ENCODE measurements at regions not wholly inside any gene's neighbourhood (a gene's known extent, or its start where the extent isn't known, plus 50 kb on each side); places are given as distances from the start of the nearest gene placed in this dataset.

DNA sequence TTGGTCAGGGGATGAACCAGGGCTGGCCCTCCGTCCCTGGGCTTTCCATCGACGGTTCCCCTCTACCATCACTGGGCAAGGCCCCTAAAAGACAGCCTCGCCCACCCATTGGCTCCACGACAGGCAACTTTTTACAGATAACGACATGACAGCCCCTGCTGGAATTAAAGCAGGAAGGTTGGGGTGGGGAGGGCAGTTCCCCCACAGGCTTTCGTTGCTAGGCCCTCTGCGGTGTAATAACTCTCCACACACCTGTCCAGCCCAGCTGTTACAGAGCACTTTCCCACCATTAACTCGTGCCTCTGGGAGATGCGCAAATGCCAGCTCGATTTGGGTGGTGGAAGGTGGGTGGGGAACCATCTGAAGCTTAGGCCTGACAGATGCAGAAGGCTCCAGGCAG, 264.2 kb upstream of the TLE3 start:
- no peak for DNase-seq

DNA sequence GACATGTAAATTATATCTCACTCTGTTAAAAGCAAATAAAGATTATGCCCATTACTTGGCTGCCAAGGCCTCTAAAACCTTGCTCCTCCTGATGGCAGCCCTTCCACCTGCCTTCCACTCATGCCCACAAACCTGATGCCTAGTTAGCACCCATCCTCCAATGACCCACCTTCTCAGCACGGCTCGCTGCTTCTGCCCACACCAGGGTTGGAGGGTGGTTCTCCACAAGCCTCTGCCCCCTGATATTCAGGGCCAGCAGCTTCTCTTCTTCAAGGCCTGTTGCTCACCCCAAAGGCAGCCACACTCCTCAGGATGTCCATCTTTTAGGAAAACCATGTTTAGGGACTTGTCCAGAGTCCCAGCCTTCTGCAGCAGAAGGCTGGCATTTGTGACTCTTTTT, 263.4 kb upstream of the TLE3 start:
- no peak for DNase-seq

DNA sequence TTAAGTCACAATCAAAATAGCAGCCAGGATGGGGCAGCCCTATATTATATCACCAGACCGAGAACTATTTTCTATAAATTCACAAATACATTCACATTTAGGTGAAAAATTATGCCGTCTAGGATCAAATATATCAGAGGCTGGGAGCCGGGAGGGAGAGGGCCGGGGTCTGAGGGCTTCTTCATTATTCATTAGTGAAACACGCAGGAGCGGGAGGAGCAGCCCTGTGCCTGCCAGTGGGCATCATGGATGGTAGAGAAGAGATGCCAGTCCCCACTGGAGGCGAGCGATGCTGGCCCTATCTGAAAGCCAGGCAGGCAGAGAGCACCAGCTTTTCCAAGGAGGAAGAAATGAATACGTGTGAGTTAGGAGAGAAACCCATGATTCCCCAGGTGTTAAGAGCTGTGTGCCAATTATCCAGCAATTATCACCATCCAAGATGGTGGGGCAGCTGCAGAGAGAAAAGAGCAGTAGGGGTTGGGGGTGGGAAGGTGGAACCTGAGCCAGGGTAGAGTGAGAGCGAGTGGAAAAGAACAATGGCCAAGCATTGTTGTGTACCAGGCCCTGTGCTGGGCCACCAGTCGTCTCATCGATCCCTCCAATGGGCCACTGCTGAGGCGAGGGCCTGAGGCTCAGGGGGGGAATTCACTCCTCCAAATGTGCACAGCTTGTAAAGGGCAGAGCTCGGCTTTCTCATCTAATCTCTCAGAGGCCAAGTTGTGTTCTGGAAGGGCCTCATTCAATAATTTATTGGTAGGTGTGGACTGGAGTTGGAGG, 261.3 kb upstream of the TLE3 start:
- DNase-seq: no peak

DNA sequence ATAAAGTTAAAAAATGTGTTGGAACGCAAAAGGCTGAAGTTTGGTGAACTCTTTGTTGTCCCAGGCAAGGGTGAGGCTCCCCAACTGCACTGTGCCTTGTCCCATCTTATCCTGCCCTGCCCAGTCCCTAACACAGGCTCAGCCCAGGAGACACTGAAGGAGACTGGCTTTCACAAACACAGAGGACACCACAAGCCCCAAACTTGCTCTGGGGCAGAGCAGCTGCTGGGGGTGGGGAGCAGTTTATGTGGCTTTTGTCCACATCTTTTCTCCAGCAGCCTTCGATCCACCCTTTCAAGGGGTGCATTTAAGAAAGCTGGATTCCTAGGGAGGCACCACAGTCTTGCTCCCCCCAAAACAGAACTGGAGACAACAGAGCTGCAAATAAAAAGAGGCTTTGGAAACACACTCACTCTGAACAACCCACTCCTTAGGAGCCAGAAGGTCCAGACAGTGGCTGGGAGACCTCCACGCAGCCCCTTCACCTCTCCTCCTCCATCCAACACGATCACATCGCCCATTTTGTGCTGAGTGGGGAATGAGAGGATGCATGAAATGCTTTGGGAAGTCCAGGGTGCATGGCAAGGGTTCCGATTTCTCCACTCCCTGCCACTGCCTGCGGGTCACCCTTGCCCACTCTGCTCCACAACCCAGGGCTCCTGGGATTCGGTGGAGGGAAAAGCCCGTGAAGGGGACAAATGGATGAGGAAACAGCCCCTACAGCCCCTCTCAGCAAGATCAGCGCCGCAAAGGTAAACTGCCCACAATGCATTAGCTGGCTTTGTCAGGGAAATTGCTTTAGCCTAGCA, 260.5 kb upstream of the TLE3 start:
- no peak for DNase-seq

DNA sequence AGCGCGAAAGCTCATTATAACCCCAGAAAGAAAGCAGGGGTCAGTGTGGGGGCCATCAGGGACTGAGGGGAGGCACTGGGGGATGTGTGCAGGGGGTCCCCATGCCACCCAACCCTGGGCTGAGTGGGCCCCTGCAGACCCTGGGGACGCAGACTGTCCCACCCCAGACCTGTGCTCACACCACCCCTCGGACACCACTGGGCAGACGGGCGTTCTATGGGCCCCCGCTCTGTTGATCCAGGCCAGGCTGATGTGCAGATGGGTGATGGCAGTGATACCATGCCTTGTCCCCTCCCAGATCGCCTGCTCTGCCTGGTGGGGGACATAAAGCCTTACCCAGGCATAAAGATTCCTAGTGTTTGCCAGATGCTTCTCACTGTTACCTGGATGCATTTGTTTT, 259.7 kb upstream of the TLE3 start:
- DNase-seq: no peak

DNA sequence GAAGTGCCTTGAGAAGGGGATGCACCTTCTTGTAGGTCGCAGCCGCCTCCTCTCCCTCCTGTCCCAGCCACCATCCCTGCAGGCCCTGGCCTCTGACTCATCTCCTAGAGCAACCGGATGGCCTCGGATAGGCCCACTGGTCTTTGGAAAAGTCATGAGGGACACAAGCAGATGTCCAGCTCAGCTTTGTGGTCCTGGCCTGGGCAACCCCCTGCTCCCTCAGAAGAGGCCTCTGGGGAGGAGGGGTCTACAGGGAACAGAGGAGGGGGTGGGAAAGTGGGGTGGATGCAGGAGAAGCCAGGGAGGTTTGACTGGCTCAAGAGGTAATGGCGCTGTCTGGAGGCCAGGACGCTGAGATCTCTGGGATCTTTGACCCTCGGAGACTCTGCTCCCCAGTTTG, 259.2 kb upstream of the TLE3 start:
- no peak for DNase-seq

DNA sequence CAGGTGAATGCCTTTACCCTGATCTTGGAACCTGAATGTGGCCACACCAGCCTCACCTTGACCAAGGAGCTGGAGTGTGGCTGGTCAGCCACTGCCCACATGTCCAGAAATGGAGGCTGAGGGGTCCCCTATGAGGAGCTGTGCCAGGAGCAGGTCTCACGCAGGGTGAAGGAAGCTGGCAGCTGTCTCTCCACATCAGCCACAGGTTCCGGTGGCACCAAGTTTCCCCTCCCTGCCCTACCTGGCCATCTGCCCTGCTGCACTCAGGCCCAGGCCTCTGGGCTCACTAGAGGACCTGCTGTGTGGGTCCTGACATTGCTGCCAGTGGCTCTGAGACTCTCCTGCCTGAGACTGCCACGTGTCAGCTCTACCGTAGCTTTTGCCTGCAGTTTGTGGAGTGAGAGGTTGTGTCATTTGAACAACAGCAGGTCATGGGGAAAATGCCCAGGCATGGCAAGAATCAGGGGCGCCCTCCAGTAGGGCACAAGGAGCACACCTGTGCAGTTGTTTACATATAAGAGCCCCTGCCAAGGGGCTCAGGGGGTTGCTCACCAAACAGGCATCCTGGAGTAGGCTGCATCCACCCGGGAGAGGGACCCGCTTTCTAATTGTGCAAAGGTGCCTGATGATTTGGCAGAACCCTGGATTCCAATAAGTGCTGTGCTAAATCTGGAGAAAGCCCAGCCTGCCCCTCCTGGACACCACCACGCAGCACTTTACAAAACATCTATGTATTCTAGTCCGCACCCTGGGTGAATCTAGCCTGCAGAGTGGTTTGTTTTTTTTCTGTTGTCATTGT, 258.5 kb upstream of the TLE3 start:
- DNase-seq: no peak

DNA sequence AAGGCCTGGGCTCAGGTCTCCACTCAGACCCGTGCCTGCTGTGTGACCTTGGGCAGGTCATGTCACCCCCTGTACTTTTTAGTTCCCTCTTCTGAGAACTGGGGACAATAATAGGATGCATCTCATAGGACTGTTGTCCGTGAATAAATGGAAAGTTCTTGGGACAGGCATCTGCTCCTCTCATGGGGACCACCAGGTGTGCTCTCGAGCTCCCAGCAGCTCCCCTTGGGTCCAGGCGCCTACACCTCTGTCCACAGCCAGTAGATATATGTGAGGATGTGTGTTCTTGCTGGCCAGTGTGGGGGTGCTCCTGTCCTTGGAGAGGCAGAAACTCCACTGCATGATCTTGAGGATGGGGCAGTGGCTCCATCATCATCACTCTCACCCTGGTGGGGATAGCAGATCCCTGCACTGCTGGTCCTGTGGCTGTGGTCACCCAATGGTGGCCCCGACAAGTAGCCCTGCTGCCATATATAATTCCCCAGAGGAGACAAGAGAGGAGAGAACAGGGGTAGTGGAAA, 257.6 kb upstream of the TLE3 start:
- DNase-seq: no peak

DNA sequence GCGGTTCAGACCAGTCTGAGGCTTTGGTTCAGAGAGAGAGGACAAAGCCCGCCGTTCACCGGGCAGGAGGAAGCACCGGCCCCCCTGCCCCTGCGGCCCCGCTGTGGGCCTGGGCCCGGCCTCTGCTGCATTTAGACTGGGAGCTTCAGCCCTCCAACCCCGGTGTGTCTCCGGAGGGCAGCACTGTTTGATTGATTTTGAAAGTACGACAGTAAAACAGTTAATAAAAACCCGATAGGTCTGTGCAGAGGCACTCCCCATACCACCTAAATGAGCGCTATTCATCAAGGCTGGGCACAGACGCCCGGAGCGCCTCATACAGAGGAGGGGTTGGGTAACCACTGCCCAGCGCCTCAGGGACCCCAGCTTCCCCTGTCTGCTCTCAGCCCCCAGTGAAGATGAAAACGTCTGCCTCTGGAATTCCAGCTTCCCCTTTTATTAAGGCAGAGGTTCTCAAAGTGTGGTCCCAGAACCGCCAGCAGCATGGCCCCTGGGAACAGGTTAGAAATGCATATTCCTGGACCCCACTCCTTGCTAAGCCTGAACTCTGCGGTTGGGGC, 256.7 kb upstream of the TLE3 start:
- DNase-seq: no peak

DNA sequence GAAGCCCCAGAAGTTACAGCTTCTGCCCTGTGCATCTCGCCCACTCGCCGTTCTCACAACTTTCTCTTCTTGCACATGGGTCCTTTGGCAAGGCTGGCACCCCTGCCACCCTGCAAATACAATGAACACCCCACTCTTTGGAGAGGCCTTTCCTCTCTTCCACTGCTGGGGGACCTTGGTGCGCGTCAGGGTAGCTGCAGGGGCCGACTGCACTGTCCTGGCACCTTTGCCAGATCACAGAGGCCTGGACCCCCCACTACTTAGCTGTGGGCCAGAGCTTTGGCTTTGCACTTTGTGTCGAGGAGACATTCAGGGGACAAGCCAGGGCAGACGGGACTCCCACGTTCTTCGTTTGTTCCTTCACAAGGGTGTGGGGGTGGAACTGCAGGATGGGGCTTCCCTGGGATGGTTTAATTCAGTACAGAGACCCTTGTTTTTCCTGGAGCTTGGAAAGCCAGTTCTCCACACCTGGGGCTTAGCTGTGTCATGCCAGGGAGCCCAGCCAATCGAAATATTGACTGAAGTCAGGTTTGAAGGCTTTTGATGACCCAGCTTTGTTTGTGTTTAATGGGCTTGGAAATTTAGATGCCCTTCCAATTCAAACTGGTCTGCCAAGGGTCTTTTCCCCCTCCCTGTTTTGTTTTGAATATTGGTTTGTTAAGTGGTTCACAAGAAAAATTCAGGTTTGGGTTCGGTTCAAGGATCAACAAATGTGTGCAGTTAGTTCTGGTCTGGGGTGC, 256.1 kb upstream of the TLE3 start:
- DNase-seq: no peak

DNA sequence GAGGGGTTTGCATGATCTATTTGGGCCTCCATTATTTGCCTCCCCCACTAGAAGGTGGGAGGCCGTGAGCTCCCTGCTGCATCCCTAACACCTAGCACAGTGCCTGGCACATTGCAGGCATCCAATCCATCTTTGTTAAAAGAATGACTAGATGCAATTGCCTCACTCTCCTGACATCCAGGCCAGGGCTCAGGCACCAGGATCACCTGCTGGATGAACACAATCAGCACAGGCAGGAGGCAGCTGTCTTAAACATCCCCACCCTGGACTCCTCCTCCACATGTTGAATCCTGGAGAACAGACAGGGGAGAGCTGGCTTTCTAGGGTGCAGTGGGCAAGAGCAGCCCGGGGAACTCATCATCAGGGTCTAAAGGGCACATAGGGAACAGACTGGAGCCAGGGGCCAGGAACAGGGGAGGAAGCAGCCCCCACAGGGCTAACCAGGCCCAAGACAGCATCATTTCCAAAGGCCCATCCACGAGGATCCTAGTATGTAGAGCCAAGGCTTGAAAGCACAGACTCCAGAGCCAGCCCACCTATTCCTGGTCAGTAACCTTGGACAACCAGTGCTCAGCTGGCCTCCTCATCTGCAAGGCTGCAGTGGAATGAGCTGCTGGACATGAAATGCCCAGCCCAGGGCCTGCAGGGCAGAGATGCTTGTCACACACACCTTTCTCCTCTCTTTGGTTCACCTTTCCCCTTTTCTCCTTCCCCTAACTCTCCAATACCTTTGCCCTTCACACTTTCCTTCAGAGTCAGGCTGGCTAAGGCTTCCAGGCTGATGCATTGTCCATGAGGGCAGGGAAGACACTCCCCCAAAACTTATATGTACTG, 254.4 kb upstream of the TLE3 start:
- no peak for DNase-seq

DNA sequence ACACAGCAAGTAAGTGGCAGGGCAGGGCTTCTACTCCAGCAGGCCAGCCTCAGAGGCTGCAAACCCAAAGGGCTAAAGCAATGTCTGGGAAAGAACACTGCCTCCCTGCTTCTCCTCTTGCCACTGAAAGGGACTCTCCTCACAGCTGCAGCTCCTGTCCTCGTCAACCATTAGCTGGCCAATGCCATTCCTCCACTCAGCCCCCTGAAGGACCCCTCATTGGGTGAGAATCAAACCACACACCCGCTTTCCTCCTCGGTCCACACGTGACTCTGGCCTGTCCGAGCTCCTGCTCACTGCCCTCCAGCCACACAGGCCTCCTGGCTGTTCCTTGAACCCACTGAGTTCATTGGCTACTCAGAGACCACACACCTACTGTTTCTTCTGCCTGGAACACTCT, 253.7 kb upstream of the TLE3 start:
- DNase-seq: no peak

DNA sequence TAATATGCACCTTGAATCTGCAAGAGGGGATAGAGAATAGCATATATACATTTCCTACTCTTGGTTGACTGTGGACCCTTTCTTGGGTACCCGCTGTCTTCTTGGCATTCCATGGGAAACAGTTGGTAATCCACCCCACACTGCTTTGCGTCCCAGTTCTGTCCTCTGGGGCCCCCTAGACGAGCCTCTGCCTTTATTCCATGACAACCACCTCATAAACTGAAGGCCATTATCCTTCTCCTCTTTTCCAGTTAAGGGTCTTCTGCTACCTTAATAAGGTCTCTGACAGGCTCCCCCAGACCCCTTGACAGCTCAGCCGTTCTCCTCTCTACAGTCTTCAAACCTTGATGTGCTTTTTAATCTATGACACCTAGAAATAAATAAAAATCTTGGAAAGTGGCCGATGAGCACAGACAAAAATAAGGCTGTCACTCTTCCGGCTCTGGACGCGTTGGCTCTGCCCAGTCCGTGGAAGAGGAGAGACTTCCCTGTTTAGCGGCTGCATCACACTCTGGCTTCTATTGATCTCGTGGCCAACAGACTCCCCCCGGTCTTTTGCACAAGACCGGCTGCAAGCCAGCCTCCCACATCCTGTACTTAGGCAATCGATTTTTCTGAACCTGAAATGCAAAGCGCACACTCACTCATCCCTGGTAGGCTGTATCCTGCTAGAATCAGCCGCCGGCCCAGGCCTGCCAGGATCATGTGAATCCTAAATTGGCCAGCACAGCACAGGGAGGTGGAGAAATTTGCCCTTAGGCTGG, 251.0 kb upstream of the TLE3 start:
- DNase-seq: peak in 5 of 14 donors; percentile 25 to 55 (median 46)

DNA sequence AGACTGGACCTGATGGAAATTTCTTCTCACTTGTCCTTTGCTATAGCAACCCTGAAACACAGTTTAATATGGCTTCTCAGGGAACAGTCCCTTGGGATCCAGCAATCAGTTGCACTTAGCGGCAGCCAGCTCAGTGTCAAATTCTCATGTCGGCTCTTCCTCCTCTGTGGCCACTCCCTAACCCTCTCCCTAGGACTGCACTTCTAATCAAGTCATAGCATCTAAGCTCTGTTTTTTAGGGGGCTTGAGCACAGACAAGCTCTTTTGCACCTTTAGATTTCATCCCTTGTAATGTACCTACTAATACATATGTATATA, 250.5 kb upstream of the TLE3 start:
- no peak for DNase-seq

DNA sequence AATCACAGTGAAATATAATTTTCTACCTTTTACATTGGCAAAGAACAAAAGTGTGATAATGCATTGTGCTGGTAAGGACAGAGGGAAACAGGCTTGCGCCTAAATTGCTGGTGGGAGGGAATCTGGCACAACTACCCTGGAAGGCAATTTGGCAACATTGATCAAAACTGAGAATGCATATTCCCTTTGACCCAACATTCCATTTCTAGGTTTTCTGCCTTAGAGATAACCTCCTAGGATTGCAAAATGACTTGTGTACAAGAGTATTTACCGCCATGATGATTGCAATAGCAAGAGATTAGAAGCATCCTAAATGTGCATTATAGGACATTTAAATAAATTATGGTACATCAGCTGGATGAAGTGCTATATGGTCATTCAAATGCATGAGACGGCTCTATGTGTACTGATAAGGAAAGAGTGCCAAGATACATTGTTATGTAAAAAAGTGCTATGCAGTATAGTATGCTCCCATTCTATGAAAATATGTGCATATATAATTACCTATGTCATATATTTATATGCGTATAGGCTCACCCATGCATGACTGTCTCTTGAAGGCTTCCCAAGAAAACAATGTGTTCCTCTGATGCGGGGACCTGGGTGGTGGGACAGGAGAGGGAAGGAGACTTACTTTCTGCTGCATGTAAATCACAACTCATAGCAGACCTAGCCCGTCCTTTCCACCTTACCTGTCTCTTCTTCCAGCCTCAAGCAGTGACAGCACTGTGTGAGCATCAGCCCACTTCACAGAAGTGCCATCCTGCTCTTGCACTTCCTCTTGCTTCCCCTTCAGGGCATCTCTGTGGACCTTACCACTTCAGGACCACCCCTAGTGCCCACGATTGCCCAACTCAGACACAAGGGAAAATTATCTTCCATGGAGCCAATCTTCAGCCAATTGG, 249.9 kb upstream of the TLE3 start:
- no peak for DNase-seq

DNA sequence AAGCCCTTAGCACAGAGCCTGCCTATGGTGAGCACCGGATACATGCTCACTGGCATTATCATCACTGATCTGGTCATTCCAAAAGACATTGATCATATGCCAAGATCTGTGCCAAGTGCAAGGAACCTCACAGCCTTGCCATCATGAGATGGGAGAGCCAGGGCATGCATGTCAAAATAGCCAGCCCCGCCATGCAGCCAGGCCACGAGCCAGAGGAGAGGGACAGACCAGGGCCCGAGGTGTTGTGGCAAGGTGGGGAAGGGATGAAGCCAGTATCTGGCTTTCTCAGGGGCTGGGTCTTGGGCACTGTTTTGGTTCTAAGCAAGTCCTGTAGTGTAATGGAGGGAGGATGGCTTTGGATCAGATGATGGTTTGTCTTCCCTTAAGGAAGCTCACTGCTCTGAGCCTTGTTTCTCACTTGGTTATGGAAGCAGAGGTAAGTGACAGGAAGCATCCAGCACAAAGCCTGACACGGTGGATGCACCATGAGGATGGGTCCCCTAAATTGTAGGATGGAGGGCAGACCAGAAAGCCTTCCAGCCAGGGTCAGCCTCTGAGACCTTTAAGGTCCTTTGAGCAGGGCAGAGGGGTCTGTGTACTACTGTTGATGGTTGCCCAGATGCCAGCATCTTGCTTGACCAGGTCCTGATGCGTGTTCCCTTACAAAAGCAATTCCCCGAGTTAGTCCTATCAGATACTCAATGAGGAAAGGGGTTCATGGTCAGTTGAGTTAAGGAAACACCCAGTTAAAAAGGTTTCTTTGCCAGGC, 247.7 kb upstream of the TLE3 start:
- no peak for DNase-seq

DNA sequence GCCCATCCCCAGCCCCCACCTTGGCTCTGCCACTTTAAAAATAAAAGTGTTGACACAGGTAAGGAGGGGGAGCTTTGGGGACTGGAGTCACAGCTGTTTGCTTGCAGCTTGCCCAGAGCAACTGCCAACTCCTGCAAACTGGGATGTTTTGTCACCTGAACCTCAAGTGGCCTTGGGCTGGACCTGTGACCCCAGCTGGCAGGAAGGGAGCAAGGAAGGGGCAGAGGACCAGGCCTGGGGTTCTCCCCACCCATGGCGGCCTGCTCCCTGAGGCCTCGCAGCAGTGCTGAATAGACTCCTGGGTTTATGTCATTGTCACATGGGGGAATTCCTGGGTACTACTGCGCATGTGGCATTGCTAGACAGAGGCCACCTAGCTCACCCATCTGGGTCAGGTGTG, 246.9 kb upstream of the TLE3 start:
- no peak for DNase-seq

DNA sequence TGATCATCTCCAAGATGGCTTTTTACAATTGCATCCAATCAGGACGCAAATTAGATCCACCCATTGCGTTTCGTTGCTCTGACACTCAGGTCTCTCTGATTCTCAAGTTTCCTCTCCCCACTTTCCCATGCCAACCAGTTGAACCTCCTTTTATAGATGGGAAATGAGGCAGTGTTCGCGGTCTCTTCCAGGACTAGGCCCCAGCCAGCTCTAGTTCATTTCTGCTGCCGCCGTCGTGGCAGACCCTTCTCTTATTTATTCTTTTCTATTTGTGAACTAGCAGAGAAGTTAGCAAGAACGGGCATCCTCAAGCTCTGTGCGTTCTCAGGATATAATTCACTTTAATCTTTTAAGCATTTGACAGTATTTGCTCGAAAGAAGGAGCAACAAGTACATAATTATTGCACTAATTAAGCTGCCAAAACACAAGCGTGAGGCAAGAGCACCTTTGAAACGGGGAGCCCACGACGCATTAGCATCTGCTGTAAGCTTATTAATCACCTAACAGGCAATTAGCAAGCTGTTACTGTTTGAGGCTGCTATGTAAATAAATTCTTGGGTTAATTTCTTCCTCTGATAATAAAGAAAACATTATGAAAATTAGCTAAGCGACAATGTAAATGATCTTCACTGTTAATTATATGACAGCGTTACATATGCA, 246.4 kb upstream of the TLE3 start:
- no peak for DNase-seq

All from C1 segment of cervical spinal cord (tissue), 14 donors.